Femur (tissue), 1 donor: ENCODE measurements at regions not wholly inside any gene's neighbourhood (a gene's known extent, or its start where the extent isn't known, plus 50 kb on each side); places are given as distances from the start of the nearest gene placed in this dataset.

Experiments
- DNase-seq: peaks from one replicate; pipeline ENCODE4 v3.0.0-alpha.2; 2017

DNA sequence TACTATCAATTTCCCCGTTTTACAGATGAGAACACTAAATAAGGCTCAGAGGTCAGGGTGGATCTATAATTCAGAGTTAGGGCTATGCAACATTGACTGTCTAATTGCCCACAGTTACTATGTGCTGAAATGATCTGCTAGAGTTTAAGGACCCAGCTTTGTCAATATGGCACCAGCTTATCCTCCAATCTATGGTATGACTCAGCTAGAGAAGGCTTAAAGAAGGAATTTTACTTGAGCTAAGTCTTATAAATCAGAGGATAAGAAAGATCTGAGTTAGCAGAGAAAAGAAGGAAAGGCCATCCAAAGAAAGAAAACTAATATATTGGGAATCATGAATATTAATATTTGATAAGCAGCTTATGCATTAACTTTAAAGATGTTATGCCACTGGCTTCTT, 78.1 kb downstream of the ASB9 start:
- DNase-seq = no peak

DNA sequence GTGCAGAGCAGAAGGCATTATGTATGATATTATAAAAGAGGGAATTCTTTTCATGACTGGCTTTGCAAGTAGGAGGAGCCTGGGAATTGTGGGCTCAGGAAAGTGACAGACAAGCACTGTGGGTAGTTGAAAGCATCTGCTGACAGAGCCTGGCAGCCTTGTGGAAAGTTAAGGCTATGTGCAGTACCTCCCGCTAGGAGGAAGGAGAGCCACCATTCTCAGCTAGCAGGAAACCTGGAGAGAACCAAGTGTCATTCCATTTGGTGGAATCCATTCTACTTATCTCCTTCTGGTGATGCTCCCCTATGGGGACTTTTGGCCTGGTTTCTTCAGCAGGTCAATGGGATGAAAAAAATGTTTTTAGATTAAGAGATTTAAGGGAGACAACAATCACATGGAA, 81.8 kb downstream of the ASB9 start:
- DNase-seq = no peak

DNA sequence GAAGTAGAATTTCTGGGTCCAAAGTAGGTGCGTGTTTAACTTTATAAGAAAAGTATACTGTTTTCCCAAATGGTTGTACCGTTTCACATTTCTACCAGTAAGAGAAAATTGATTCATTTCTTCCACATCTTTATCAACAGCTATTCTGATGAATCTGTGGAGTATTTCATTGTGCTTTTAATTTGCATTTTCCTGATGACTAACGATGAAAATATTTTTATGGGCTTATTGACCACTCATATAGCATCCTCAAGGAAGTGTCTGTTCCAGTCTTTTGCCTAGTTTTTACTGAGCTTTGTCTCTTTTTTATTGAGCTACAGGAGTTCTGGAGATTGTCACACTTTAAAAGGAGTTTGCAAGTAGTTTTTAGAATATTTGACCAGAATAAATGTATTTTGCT, 92.6 kb downstream of the ASB9 start:
- DNase-seq = no peak

DNA sequence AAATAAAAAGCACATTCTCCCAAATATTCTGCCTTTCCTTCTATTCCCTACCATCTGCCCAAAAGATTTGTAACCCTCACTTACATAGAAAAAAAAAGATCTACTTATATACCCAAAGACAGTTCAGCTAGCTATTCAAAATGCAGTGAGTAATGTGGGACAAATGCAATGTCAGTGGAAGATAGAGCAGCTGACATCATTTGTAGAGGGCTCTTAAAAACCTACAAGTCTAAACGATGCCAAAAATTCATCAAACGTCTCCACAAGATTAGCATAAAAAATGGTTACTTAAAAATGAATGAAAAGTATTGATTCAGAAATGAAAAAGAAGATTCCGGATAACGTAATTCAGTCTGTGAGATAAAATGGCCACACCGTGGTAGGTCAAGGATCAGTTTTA, 96.5 kb downstream of the ASB9 start:
- no peak for DNase-seq

DNA sequence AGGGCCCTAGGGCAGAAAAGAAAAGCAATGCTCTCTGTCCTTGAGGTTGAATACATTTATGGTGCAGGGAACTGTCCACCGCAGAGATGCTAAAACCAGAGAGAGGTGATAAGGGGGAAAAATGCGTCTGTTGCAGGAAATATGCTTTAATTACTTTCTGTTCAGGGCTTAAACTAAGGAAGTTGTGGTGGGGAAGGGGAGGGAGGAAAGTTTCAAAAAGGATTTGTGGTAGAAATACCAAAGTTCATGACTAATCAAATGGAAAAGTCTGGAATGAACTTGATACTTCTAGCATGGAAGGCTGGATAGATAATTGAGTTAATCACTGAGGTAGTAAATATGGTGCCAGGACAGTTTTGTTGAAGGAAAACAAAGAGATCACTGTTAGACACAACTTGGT, 99.0 kb downstream of the ASB9 start:
- DNase-seq = no peak

DNA sequence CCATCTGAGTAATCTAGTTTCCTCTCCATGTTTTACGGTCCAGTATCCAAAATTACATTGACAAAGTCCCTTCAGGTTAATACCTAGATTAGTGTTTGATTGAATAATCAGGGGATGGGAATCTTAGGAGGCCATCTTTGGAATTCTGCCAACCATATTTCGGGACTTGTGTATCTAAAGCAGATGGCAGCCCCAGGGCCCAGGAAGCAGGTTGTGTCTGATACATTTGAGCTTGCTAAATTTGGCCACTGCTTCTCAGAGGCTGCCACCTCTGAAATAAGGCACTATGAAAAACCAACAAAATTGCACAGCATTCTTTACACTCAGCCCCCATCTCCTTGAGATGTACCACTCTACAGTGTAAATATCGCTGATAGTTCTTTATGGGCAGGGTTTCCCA, 102.1 kb downstream of the ASB9 start:
- DNase-seq = no peak

DNA sequence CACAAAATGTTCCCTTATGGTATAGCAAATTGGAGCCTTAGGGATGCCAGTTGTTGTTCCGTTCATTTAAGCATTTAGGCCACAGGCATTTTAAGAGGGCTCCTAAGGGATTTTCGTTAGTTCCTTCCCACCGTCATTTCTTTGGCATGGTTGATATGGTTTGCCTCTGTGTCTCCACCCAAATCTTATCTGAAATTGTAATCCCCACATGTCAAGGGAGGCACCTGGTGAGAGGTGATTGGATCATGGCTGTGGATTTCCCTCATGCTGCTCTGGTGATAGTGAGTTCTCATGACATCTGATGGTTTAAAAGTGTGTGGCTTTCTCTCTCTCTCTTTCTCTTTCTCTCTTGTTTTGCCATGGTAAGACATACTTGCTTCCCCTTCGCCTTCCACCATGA, 104.1 kb downstream of the ASB9 start:
- no peak for DNase-seq

DNA sequence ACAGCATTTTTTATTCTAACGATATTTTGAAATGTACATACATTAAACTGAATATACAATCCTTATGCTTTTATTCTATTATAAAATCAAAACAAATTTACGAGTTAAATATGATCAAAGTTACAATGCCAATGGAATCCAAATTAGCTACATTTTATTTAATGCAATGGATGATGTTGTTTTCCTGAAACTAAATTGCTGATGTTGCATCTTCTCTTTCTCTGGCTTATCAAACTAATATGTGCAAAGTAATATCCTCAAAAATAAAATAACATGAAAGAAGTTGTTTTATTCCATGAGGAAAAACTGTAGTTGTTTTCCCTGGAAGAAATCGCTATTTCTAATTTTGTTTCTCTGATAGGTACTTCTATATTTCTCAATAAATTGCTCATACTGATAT, 106.8 kb downstream of the ASB9 start:
- DNase-seq = no peak

DNA sequence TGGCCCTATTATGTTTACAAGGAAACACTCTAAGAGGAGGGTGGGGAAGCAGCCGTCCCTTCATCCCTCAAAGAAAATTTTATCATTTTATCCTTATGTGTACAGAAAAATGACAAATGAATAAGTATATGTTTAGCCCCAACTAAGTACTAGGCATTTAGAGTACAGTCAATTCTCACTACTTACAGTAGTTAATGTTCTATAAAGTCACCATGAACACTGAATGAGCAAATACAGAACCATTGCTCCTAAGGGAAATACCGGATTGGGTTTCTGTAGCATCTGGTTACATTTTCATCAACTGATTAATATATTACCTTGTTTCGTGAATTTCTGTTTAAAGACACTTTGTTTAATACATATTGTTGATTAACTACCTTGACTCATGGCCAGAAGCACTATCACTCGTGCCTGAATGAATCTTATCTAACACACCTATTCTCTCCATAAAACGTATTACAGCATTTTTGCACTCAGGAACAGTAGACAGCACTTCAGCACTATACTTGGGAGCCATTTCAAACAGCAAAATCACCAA, 109.3 kb downstream of the ASB9 start:
- no peak for DNase-seq

DNA sequence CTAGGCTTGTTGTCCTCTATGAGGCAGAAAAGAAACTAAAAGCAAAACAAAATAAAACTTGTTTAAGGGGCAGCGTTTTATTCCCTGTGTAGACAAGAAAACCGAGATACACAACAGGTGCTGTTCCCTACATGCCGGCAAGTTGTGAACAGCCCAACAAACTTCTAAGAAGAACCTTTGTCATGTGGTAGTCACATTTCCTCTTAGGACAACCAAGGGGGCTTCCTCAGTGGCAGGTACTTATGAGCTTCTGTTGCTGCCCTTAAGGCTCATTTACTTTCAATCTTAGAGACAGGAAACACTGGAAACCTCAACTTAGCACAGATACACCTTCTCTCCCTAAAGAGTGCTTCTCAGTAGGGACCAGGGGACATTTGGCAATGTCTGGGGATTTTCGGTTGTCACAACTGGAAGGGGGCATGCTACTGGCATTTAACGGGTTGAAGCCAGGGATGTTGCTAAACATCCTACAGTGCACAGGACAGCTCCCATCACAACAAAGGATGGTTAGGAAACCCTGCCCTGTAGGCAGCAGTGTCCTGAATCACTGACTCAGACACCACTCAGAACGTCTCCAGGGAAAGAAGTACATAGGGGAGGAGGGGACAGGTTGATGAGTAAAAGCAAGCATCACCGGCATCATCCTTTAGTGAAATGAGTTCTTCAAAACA, 111.0 kb downstream of the ASB9 start:
- no peak for DNase-seq

DNA sequence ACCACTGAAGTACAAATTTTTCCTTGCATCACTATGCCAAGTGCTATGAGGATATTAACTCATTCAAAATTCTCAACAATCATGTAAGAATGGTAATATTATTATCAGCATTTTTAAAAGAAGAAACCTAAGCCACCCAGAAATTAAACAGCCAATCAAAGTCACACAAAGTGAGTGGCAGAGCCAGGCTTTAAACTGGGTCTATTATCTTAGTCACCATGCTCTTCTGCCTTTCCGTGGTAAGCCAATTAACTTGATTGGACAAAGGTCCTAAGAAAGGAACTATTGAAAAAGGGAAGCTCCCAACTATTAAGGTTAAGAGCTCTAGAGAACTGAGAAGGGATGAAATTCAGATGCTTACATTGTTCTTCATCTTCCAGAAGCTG, 111.5 kb downstream of the ASB9 start:
- DNase-seq = no peak

DNA sequence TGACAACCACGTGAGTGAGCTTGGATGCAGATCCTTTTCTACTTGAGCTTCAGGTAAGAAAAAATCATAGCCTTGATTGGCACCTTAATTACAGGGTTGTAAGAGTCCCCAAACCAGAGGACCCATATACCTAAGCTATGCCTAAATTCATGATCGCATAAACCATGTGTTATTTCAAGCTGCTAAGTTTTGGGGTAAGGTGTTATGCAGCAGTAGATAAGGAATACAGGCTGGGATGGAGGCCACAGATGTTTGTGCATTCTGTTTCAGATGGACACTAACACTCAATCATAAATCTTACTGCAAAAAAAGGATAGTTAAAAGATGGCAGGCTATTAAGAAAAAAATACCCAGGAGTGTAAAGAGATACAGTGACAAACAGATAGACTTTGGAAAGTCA, 112.3 kb downstream of the ASB9 start:
- no peak for DNase-seq

DNA sequence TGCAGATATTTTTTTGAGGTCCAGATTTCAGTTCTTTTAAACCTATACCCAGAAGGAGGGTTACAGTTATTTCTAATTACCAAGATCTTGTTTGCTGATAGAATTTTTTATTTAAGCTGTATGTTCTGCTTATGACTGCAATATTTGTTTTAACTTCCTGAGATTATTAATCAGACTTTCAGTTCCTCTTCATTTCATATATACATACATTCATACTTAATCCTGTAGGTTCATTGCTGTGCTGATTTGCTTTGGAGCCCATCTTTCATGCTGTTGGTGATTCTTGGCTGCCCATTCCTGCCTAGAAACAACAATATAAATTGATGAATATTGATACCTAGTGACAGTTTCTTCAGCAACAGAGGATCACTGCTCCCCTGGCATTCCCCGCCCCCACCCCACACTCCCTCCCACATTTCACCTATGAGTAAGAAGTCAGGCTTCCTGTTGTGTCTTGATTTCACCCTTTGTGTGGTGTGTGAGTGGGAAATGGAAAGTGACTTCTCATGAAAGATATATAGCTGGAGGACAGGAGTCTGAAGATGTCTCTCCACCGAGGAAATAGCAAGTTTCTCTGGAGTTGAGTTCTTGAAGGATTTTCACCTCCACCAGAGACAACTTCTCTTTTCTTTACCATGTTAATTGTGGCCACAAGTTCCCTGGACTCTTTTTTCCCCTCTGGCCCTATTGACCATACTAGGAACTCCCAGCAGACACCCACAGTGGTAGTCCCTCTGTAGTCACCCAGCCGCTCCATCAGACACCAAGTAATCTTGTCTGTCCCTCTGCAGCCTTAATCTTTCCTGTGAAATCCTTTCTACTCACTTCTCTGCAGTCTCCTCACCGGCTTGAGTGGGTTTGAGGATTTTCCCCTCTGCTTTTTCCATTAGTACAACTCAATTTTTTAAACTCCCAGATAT, 118.4 kb downstream of the ASB9 start:
- no peak for DNase-seq

DNA sequence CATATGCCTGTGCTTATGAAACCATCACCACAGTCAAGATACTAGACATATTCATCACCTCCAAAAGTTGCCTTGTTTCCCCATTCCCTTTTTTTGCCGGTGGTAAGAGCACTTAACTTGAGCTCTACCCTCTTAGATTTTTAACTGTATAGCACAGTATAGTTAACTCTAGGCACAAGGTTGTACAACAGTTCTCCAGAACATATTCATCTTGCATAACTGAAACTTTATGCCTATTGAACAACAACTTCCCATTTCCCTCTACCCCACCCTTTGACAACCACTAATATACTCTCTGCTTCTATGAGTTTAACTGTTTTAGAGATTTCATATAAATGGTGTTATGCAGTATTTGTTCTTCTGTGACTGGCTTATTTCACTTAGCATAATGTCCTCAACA, 119.3 kb downstream of the ASB9 start:
- no peak for DNase-seq

DNA sequence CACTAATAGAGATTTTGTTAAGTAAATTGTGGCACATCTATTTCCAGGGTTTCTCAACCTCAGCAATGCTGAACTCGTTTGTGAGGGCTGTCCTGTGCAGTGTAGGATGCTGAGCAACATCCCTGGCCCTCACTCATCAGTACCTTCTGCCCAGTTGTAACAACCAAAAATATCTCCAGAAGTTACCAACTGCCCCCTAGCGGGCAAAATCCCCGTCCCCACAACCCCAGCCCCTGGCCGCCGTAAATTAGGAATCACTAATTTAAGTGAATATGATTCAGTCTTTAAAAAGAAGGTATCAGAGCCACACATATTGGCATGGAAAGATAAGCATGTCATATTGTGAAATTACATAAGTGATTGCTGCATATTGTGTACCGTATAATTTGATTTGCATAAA, 123.4 kb downstream of the ASB9 start:
- DNase-seq = peak; percentile 19

DNA sequence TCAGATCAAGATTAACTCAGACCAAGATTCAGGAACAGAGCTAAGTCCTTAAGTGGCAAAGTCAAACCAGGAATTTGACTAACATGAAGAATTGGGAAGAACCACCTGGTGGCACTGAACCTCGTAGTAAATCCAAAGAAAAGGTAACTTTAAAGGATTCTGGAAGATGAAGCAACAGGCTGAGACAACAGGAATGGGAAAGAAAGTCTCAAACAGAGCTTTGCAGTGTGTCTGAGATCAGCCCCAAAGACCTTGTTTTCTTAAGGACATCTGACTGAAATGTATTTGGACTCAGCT, 126.1 kb downstream of the ASB9 start:
- DNase-seq = no peak

DNA sequence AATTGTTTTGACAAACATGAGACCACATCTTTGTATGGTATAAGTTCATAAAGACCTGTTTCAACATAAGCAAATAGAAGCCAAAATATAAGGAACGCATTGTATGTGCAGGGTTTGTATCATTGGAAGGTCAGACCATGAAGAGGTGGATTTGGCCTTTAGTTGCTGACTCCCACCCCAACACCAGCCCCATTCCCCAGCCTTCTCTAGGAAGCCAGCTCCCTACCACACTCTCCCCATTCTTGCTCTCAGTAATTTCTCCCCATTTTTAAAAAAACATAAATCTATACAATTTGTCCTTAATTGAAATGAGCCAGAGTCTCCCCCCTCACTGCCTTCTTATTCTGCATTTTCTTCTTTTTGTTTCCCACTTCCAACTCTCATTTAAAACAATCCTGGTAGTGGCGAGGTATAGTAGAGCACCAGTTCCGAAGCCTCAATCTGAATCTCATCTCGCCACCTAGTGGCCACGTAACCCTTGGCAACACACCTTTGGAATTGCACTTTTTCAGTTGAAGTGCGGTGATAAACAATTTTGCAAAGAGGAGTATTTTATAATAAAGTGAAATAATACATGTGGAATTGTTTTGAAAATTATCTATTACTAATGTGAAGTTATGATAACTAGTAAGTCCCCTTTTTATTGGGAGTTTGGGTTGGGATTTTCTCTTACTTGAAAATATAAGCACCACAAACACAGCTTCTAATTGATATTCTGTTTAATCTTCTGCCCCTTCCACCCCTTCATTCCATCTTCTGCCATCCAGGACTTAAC, 126.6 kb downstream of the ASB9 start:
- DNase-seq = peak; percentile 36

DNA sequence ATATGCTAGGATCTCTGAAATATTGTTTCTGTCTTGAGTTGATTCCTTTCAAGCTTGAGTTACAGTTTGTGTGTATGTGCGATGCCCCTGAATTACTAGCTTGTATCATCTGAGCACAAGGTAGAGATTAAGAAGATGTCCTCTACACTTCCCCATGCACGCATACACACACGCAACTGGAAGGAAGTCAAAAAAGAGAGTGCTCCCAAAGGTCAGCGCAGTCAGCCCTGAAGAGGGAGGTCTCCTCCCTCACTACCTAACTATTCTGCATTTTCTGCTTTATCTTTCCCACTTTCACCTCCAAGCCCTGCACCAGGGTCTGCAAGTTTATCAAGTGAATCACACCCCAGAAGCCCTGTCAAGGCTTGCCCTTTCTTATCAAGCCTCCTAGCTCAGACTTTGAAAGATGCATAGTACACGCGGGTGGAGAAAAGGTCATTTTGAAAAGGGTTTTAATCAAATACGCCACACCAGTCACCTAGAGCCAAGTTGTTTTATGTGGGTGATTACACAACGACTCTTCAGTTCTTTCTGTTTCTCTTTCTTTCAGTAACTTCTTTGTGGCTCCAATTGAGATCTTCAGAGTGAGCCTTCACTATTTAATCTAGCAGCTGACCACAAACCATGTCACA, 127.7 kb downstream of the ASB9 start:
- no peak for DNase-seq

DNA sequence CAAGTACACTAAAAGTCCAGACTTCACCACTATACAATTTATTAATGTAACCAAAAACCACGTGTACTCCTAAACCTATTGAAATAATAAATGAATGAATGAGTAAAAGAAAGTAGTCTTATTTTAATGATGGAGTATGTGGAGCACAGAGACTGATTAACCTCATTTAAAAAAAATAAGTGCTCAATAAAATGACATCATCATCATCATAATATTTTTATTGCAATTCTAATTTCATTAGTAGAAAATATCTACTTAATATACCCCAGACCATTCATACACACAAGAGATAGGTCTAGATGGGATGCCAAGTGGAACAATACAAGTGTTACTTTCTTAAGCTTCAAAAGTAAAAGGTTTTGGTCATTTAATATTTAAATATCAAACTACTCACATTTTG, 133.1 kb downstream of the ASB9 start:
- DNase-seq = no peak

DNA sequence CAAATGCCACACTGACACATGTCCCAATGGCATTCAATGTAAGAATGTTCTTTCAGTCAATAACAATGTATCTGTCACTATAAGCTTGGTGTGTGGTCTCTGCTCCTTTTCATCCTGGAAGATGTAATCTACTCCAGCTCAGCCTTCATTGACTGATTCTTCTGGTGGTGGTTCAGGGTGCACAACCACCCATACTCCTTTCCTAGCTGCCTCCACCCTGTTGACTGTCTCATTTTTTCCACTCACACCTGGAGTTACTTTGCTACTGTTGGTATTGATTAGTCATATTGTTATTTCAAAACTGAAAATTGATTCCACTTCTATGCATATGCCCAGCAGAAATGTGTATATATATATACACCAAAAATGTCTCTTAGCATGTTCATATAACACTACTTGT, 140.5 kb downstream of the ASB9 start:
- no peak for DNase-seq

DNA sequence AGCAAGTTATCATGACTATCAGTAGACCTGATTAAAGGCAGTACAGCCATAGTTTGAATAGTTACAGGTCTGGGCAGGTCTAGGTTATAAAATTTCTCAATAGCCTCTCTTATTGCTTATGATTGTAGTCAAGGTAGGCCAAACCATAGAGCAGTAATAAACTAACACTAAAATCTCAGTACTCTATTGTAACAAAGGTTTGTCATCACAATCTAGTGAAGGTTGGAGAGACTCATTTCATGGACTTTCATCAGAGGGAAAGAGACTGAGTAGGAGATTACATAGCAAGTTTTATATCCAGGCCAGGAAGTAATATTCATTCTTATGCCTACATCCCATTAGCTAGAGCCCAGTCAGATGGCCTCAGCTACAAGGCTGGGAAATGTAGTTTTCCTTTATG, 141.0 kb downstream of the ASB9 start:
- DNase-seq = no peak

DNA sequence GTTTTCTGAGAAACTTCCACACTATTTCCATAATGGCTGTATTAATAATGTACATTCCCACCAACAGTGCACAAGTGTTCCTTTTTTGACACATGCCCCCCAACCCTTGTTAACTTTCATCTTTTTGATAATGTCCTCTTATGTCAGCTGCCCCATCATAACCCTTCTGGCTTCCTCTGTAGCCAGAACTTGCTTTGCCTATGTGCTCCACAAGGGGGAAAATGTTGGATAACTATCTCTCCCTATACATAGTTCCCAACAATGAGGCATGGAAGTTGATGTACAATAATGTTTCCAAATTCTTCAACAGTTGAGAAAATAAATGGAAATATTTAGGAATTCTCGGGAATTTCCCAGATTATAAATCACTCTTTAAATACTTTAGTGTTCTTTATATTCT, 142.9 kb downstream of the ASB9 start:
- no peak for DNase-seq

DNA sequence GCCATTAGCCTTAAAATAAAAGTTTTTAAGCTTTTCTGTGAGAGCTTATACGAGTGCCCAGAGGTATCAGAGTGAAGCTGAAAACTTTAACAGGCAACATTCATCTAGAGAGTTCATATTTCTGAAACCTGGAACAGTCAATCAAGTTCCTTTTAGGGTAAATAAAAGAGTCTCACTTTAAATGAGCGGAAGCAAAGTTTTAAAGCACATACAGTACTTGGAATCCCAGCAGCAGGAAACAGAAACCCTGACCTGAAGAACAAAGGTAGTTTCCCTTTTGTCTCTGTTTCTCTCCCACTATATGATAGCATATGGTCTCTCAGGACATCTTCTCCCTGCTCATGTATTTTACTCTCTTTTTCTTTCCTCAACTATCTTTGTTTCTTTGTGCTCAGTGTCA, 153.0 kb downstream of the ASB9 start:
- DNase-seq = no peak
